ENCODE measurements at regions not wholly inside any gene's neighbourhood (a gene's known extent, or its start where the extent isn't known, plus 50 kb on each side); places are given as distances from the start of the nearest gene placed in this dataset.
"Not testable (repeated sequence)": the region's sequence is repeated elsewhere in the genome, so short reads cannot be mapped to it uniquely, and the experiment has no call there.

DNA sequence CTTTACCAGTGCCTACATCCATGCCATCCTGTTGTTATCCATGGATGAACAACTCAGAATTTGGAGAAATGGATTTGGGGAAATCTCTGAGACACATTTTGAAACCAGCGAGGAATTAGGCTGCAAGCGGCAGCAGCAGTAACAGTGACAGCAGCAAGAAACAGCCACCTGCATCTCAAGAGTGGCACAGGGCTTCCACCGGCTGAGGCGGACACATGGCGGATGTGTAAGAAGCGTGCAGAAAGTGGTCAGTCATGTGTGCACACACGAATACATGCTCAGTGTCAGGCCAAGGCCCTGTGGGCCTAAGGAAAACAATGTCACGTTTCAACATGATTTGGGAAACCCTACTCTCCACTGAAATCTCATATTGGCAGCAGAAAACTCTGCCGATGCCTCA, 344.0 kb downstream of the ANAPC1 start:
- not testable (repeated sequence) for DNase-seq

DNA sequence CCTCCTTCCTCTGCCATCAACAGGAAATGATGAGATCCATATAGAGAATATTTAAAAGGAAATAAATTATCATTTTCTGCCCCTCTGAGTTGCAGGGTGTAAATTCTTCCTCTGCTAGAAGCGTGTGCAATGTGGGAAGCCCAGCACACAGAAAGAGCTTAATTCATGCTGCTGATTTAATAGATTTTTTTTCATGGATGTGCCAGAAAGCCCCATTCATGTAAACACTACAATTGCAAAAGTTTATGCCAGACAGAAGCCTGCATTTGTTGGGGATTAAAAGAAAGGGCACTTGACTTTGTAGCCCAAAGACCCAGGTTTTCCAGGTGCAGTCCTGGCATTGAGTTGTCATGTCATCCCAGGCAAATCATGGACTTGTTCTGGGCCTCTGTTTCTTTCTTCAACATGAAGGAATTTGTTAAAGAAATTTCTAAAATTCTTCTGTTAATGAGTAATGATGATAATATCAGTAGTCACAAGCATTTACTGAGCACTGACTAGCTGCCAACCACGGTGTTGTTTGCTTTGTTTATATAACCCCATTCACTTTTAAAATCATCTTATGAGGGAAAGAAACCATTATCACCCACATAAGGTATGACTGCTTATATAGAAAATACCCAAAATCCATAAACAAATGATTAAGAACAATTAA, 341.7 kb downstream of the ANAPC1 start:
- peak; percentile 80 for DNase-seq

DNA sequence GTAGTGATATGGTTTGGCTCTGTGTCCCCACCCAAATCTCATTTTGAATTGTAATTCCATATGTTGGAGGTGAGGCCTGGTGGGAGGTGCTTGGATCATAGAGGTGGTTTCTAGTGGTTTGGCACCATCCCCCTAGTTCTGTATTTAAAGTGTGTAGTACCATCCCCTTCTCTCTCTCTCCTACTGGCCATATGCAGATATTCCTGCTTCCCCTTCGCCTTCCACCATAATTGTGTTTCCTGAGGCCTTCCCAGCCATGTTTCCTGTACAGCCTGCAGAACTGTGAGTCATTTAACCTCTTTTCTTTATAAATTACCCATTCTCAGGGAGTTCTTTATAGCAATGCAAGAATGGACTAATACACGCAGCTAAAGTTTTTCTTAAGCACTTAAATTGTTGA, 340.0 kb downstream of the ANAPC1 start:
- not testable (repeated sequence) for DNase-seq

- DNase-seq, result not testable (repeated sequence)
Measured at GRCh38 chr2:111545723-111546431, 338.1 kb downstream of the ANAPC1 start.

- not testable (repeated sequence) for DNase-seq
Measured at GRCh38 chr2:111546578-111546977, 337.4 kb downstream of the ANAPC1 start.

DNA sequence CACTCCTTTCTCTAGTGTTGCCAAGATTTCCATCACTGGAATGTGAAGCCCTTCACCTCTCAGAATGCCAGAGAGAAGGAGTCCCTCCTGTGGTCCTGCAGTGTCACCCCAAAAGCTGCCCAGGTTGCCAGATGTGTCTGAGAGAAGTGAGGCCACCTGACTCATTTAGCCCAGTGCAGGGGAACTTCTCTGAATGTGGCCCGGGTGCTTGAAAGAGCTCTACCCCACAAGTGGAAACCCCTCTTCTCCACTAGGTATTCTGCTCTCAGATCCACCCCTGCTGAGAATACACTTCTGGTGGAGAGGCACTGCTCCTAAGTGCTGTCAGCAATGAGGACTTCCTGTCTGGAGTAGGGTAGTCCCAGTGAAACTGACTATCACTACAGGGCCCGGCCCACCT, 334.8 kb downstream of the ANAPC1 start:
- DNase-seq, result not testable (repeated sequence)

- not testable (repeated sequence) for DNase-seq
Measured at GRCh38 chr2:111551428-111551827, 332.6 kb downstream of the ANAPC1 start.

GRCh38 chr2:111552625-111553024, 331.4 kb downstream of the ANAPC1 start:
- not testable (repeated sequence) for DNase-seq

DNA sequence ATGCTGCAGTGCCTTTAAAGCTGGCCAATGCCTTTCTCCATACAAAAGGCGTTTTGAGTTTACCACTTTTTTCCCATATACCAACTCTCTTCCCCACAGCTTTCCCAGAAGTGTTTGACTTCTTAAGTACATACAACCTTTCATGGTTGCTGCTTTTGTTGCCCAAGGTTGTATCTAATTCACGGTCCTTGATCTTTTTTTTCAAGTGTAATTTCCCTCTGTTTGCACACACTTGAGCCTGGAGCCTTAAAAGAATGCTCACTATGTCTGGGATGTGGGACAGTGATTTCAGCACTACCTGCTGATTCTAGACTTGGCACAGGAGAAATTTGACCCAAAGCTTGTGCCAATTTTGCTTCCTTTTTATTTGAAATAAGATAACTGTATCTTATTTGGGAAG, 324.7 kb downstream of the ANAPC1 start:
- not testable (repeated sequence) for DNase-seq

GRCh38 chr2:111559814-111560213, 324.2 kb downstream of the ANAPC1 start:
- DNase-seq, result not testable (repeated sequence)

GRCh38 chr2:111566068-111566467, 317.9 kb downstream of the ANAPC1 start:
- not testable (repeated sequence) for DNase-seq

- not testable (repeated sequence) for DNase-seq
Measured at GRCh38 chr2:111567233-111567632, 316.8 kb downstream of the ANAPC1 start.

GRCh38 chr2:111569356-111570199, 314.4 kb downstream of the ANAPC1 start:
- DNase-seq, result not testable (repeated sequence)

- peak; percentile 5 for DNase-seq
Measured at GRCh38 chr2:111570300-111571114, 313.5 kb downstream of the ANAPC1 start.

DNA sequence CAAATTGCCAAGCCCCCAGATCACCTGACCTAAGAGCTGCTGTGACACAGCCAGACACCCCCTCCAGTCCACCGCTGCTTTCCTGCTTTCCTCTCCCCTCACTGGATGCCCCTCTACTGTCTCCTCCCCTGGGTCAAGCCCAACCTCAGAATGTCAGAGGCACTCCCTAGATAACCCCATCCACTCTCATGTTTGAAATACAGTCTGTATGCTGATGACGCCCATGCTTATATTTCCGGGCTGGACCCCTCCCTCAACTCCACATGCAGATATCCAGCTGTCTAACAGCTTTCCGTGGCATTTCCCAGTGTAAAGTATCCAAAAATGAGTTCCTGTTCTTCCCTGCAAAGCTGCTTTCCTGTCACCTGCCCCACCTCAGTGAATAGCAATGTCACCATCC, 309.2 kb downstream of the ANAPC1 start:
- not testable (repeated sequence) for DNase-seq

GRCh38 chr2:111577154-111577885, 306.7 kb downstream of the ANAPC1 start:
- not testable (repeated sequence) for DNase-seq

GRCh38 chr2:111579500-111580134, 304.4 kb downstream of the ANAPC1 start:
- not testable (repeated sequence) for DNase-seq

- not testable (repeated sequence) for DNase-seq
Measured at GRCh38 chr2:111580616-111581015, 303.4 kb downstream of the ANAPC1 start.

GRCh38 chr2:111582090-111582489, 301.9 kb downstream of the ANAPC1 start:
- DNase-seq, result not testable (repeated sequence)

GRCh38 chr2:111583480-111583879, 300.5 kb downstream of the ANAPC1 start:
- DNase-seq, result not testable (repeated sequence)

DNA sequence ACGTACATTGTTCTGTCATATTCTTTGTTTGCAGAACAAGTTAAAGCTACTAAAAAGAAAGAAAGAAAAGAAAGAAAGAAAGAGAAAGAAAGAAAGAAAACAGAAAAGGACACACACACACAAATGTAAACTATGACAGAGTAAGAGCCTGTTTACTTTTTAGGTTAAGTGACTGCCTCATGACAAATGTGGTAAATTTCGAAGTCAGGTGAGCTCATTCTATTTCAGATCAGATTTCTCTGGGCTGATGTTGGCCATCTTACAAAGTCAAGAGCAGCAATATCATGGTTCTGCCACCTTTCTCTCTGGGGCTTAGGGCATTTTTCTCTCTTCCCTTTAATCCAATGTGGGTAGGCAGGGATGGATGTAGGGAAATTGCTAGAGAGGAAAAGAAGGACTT, 299.5 kb downstream of the ANAPC1 start:
- DNase-seq, result not testable (repeated sequence)

Measured in fibroblast of skin of back (primary cell).